H1 (cell line): ENCODE measurements at regions not wholly inside any gene's neighbourhood (a gene's known extent, or its start where the extent isn't known, plus 50 kb on each side); places are given as distances from the start of the nearest gene placed in this dataset.

Experiments used
- CTCF ChIA-PET: fragments of 300-600 bp; sonication (Branson Sonifier 250); formaldehyde crosslinking; loops from one replicate; lab custom pipeline; 2021; ENCODE audit not compliant: partially characterized antibody; lab: Charles Lee
- POLR2A ChIA-PET: fragments of 300-600 bp; sonication (Branson Sonifier 250); formaldehyde crosslinking; loops from one replicate; lab custom pipeline; 2021; ENCODE audit warnings: inconsistent platforms; ENCODE audit not compliant: partially characterized antibody; lab: Charles Lee
- DNase-seq, 2 experiments: peaks; one replicate each; pipeline versions ENCODE4 v3.0.0 to v3.0.0-alpha.2; 2010 to 2022; ENCODE audit warnings: low spot score in 2 of 2, low read depth in 1 of 2, mixed read lengths in 1 of 2
- FAIRE-seq: peaks from 2 replicates; lab custom pipeline; 2011; peaks lifted over from hg19 to GRCh38; lab: Jason Lieb, UNC
- H2AFZ ChIP-seq: 2 replicates; pipeline ENCODE4 v1.8.1; 2012; ENCODE audit warnings: low read length, inconsistent platforms
- H2AK5ac ChIP-seq: 2 replicates; pipeline ENCODE4 v1.6.1; 2013; ENCODE audit warnings: low read depth, low read length
- H2BK120ac ChIP-seq: replicated peaks from 2 replicates; pipeline ENCODE3; 2013; ENCODE audit warnings: low read depth, low read length, inconsistent platforms
- H2BK12ac ChIP-seq: 2 replicates; pipeline ENCODE4 v1.6.1; 2013; ENCODE audit warnings: low read depth, low read length
- H2BK15ac ChIP-seq: 2 replicates; pipeline ENCODE4 v1.6.1; 2013; ENCODE audit warnings: low read length
- H2BK20ac ChIP-seq: 2 replicates; pipeline ENCODE4 v1.6.1; 2013; ENCODE audit warnings: low read length
- H2BK5ac ChIP-seq: 2 replicates; pipeline ENCODE4 v1.6.1; 2013; ENCODE audit warnings: low read depth, low read length
- H3K14ac ChIP-seq: 2 replicates; pipeline ENCODE4 v1.6.1; 2013; ENCODE audit warnings: inconsistent platforms; ENCODE audit not compliant: insufficient read length
- H3K18ac ChIP-seq: 2 replicates; pipeline ENCODE4 v1.6.1; 2013; ENCODE audit warnings: low read length; ENCODE audit errors: extremely low read depth
- H3K23ac ChIP-seq: 2 replicates; pipeline ENCODE4 v1.6.1; 2013; ENCODE audit warnings: inconsistent platforms; ENCODE audit not compliant: insufficient read length
- H3K23me2 ChIP-seq: 2 replicates; pipeline ENCODE4 v1.6.1; 2013; ENCODE audit warnings: low read depth, low read length
- H3K27ac ChIP-seq: 2 replicates; pipeline ENCODE4 v1.6.1; 2011; ENCODE audit warnings: low read depth, low read length, inconsistent platforms
- H3K27me3 ChIP-seq, 4 experiments: replicated peaks in 1 of 4; 1 replicate in 1 of 4; 2 replicates in 3 of 4; pipeline versions ENCODE4 v1.6.1 to v1.8.1; 2011 to 2013; ENCODE audit warnings: low read length in 3 of 4, mild to moderate bottlenecking in 3 of 4, inconsistent platforms in 2 of 4, mixed read lengths in 2 of 4, moderate library complexity in 1 of 4; ENCODE audit not compliant: control insufficient read depth in 3 of 4, insufficient read depth in 3 of 4; ENCODE audit errors: extremely low read depth in 1 of 4
- H3K36me3 ChIP-seq, 4 experiments: 2 replicates each; pipeline versions ENCODE4 v1.6.1 to v1.8.1; 2011 to 2013; ENCODE audit warnings: mild to moderate bottlenecking in 4 of 4, low read length in 3 of 4, moderate library complexity in 2 of 4, control low read depth in 1 of 4, inconsistent platforms in 1 of 4; ENCODE audit not compliant: insufficient read depth in 4 of 4, control insufficient read depth in 2 of 4
- H3K4ac ChIP-seq: replicated peaks from 2 replicates; pipeline ENCODE3; 2013; ENCODE audit warnings: low read length, low read depth, mixed read lengths, inconsistent platforms; ENCODE audit not compliant: insufficient read length
- H3K4me1 ChIP-seq, 4 experiments: replicated peaks in 1 of 4; 1 replicate in 1 of 4; 2 replicates in 3 of 4; pipeline versions ENCODE4 v1.6.1 to v1.8.1; 2011 to 2013; ENCODE audit warnings: low read length in 3 of 4, inconsistent platforms in 2 of 4, mixed read lengths in 1 of 4; ENCODE audit not compliant: insufficient read depth in 4 of 4, control insufficient read depth in 3 of 4
- H3K4me2 ChIP-seq, 2 experiments: 2 replicates each; pipeline versions ENCODE4 v1.6.1 to v1.8.1; 2011 to 2013; ENCODE audit warnings: low read depth in 2 of 2, low read length in 2 of 2, control low read depth in 1 of 2, inconsistent platforms in 1 of 2, mild to moderate bottlenecking in 1 of 2; ENCODE audit not compliant: insufficient read depth in 1 of 2
- H3K4me3 ChIP-seq, 4 experiments: fragments of 200-600, 300-600 bp in 1 of 4; sonication (generic), shearing (Covaris generic), sonication (Bioruptor Twin) in 1 of 4; 2 replicates each; pipeline versions ENCODE4 v1.5.1 to v1.8.1; 2011 to 2016; ENCODE audit warnings: low read length in 4 of 4, low read depth in 3 of 4, control low read depth in 2 of 4, inconsistent platforms in 2 of 4, mild to moderate bottlenecking in 2 of 4, mixed read lengths in 1 of 4, moderate library complexity in 1 of 4; ENCODE audit not compliant: insufficient read depth in 2 of 4; ENCODE audit errors: extremely low read depth in 1 of 4
- H3K56ac ChIP-seq: replicated peaks from 2 replicates; pipeline ENCODE3; 2013; ENCODE audit warnings: low read depth, mild to moderate bottlenecking, mixed read lengths, low read length, inconsistent platforms; ENCODE audit not compliant: insufficient read length
- H3K79me1 ChIP-seq: 2 replicates; pipeline ENCODE4 v1.6.1; 2013; ENCODE audit warnings: low read depth, low read length, control low read depth
- H3K79me2 ChIP-seq, 2 experiments: 2 replicates each; pipeline versions ENCODE4 v1.6.1 to v1.8.1; 2012 to 2013; ENCODE audit warnings: low read length in 2 of 2, mild to moderate bottlenecking in 2 of 2, inconsistent platforms in 1 of 2; ENCODE audit not compliant: insufficient read depth in 2 of 2, control insufficient read depth in 1 of 2
- H3K9ac ChIP-seq, 4 experiments: replicated peaks in 1 of 4; 1 replicate in 1 of 4; 2 replicates in 3 of 4; pipeline versions ENCODE4 v1.6.1 to v1.8.1; 2011 to 2013; ENCODE audit warnings: low read depth in 3 of 4, low read length in 3 of 4, control low read depth in 2 of 4, mild to moderate bottlenecking in 2 of 4, moderate library complexity in 2 of 4, inconsistent platforms in 1 of 4; ENCODE audit errors: extremely low read depth in 1 of 4
- H3K9me3 ChIP-seq, 2 experiments: 2 replicates each; pipeline versions ENCODE4 v1.6.1 to v1.8.1; 2012 to 2013; ENCODE audit warnings: mild to moderate bottlenecking in 2 of 2, moderate library complexity in 2 of 2, control low read depth in 1 of 2, inconsistent platforms in 1 of 2, low read depth in 1 of 2, low read length in 1 of 2, mixed read lengths in 1 of 2; ENCODE audit not compliant: insufficient read depth in 2 of 2
- H4K20me1 ChIP-seq, 2 experiments: replicated peaks in 1 of 2; 2 replicates each; pipeline versions ENCODE3 to v1.8.1; 2011 to 2013; ENCODE audit warnings: inconsistent platforms in 2 of 2, low read length in 2 of 2, mild to moderate bottlenecking in 1 of 2; ENCODE audit not compliant: insufficient read depth in 2 of 2, control insufficient read depth in 1 of 2
- H4K5ac ChIP-seq: 2 replicates; pipeline ENCODE4 v1.6.1; 2013; ENCODE audit warnings: low read length, low read depth, mixed read lengths, inconsistent platforms; ENCODE audit not compliant: insufficient read length
- H4K8ac ChIP-seq: 2 replicates; pipeline ENCODE4 v1.8.0; 2013; ENCODE audit warnings: mild to moderate bottlenecking, moderate library complexity, low read length, inconsistent platforms; ENCODE audit not compliant: insufficient read depth; ENCODE audit errors: extremely low read depth
- H4K91ac ChIP-seq: replicated peaks from 2 replicates; pipeline ENCODE3; 2013; ENCODE audit warnings: low read length, mixed read lengths, inconsistent platforms; ENCODE audit not compliant: insufficient read length
- CHD1 ChIP-seq: IDR thresholded peaks from 2 replicates; pipeline ENCODE4 v1.6.1; 2012; ENCODE audit warnings: low read depth, low read length, improper control_type of control experiment
- CTBP2 ChIP-seq: IDR thresholded peaks from 2 replicates; pipeline ENCODE4 v1.7.0; 2011; ENCODE audit warnings: borderline replicate concordance, mild to moderate bottlenecking, moderate library complexity, mixed read lengths, low read length; ENCODE audit not compliant: insufficient read depth, insufficient read length
- PHF8 ChIP-seq: fragments of 200-600 bp; sonication (generic); conservative IDR thresholded peaks from 2 replicates; pipeline ENCODE4 v1.7.1; 2012; ENCODE audit warnings: low read depth, mild to moderate bottlenecking, inconsistent platforms, low read length, moderate library complexity
- RXRA ChIP-seq: IDR thresholded peaks from 2 replicates; pipeline ENCODE4 v1.6.1; 2011; ENCODE audit warnings: low read depth, mild to moderate bottlenecking, low read length, moderate library complexity; ENCODE audit not compliant: insufficient read depth
- WGBS, 2 experiments: shearing (Covaris generic) in 1 of 2; methylation state at CpG; one replicate each; pipeline versions ENCODE4 v1.1.6 to v1.1.7; 2013 to 2015; ENCODE audit warnings: low lambda C conversion rate in 2 of 2, mixed read lengths in 2 of 2, inconsistent platforms in 1 of 2, low coverage in 1 of 2, missing lambda C conversion rate in 1 of 2; ENCODE audit not compliant: insufficient replicate concordance in 2 of 2, insufficient coverage in 1 of 2, insufficient read length in 1 of 2; ENCODE audit errors: extremely low coverage in 1 of 2, missing lambda C conversion rate in 1 of 2; 5-methylcytosine and 5-hydroxymethylcytosine counted together

- ChIA-PET CTCF (interaction anchor here (1.1 kb wide), 1 partner anchor 1226 kb away, joined by 3 read pairs; no protein-coding TSS in a partner anchor), POLR2A (no interaction called here)
- no peak overlapping the region for H2BK15ac ChIP-seq
- H3K9me3 ChIP-seq = no peaks in the 10 kb centered on the region
- H3K79me2 ChIP-seq = no peaks in the 10 kb centered on the region
- H3K27me3 ChIP-seq = no peaks in the 10 kb centered on the region
- H2BK20ac ChIP-seq = no peak overlapping the region
- no peak overlapping the region for H2BK12ac ChIP-seq
- H2AFZ ChIP-seq = no peak overlapping the region
- H3K4me1 ChIP-seq = no peaks in the 10 kb centered on the region
- DNase-seq (no peak), FAIRE-seq (no peak)
- H3K79me1 ChIP-seq = no peaks in the 10 kb centered on the region
- no peak overlapping the region for H3K18ac ChIP-seq
- H4K8ac ChIP-seq = no peak overlapping the region
- H3K4me2 ChIP-seq = no peak overlapping the region
- H3K36me3 ChIP-seq = no peaks in the 10 kb centered on the region
- H3K23me2 ChIP-seq = no peaks in the 10 kb centered on the region
- no peak overlapping the region for H3K56ac ChIP-seq
- H3K27ac ChIP-seq = no peak overlapping the region
- H4K91ac ChIP-seq = no peak overlapping the region
- H4K20me1 ChIP-seq = no peaks in the 10 kb centered on the region
- H2AK5ac ChIP-seq = no peak overlapping the region
- no peak overlapping the region for H4K5ac ChIP-seq
- H3K4ac ChIP-seq = no peak overlapping the region
- WGBS, 2 experiments = 85% methylated on average over 7 of the region's 7 CpGs; no CpG with 5 or more reads in 1 of the 2 experiments
- no peak overlapping the region for H2BK120ac ChIP-seq
- TF ChIP-seq RXRA (no peak), CHD1 (no peak), CTBP2 (no peak), PHF8 (no peak)
- TF ChIP-seq, all 59 proteins: peak for 0
- no peak overlapping the region for H3K4me3 ChIP-seq
- no peak overlapping the region for H2BK5ac ChIP-seq
- H3K23ac ChIP-seq = no peak overlapping the region
- H3K14ac ChIP-seq = no peak overlapping the region
- H3K9ac ChIP-seq = no peak overlapping the region
Observed at GRCh38 chrX:20498851-20499635, 232.3 kb upstream of the RPS6KA3 start.
